HCT116 (cell line): ENCODE measurements at regions not wholly inside any gene's neighbourhood (a gene's known extent, or its start where the extent isn't known, plus 50 kb on each side); places are given as distances from the start of the nearest gene placed in this dataset.

Experiments
- ATAC-seq: fragments of 200-7000 bp; cut with Tn5 transposase; 2 replicates; pipeline ENCODE4 v1.9.1; 2020; ENCODE audit warnings: mild to moderate bottlenecking, moderate library complexity
- BruUV-seq: library from RNA; stranded (reverse); fragments of 400-500 nt; replicated peaks from 2 replicates; lab custom pipeline; 2021; lab: Mats Ljungman, UMichigan
- CTCF ChIA-PET: fragments of 300-600 bp; sonication (Branson Sonifier 250); formaldehyde crosslinking; loops from one replicate; lab custom pipeline; 2021; ENCODE audit warnings: antibody characterized with exemption; lab: Charles Lee
- POLR2A ChIA-PET: fragments of 300-600, 350-600 bp; sonication (Branson Sonifier 250); formaldehyde crosslinking; loops from one replicate; lab custom pipeline; 2021; ENCODE audit warnings: antibody characterized with exemption; lab: Charles Lee
- RAD21 ChIA-PET, 2 experiments: fragments of 300-600 bp; sonication (Branson Sonifier 250); formaldehyde crosslinking; loops; one replicate each; lab custom pipeline; 2023; ENCODE audit warnings: low total read pairs in 2 of 2; ENCODE audit not compliant: uncharacterized antibody in 2 of 2, unreplicated experiment in 2 of 2, low non-redundant PET in 1 of 2; lab: Charles Lee
- DNase-seq: peaks from one replicate; pipeline ENCODE4 v3.0.0-alpha.2; 2010; ENCODE audit warnings: low read depth, low spot score
- H2AFZ ChIP-seq: fragments of 200-600 bp; shearing (Covaris generic), sonication (generic); 2 replicates; pipeline ENCODE4 v1.6.1; 2017; ENCODE audit warnings: low read depth, mixed run types, mixed read lengths, antibody characterized with exemption, low read length; ENCODE audit not compliant: poor library complexity, severe bottlenecking
- H3K27ac ChIP-seq: 2 replicates; pipeline ENCODE4 v1.5.1; 2012; ENCODE audit warnings: low read depth, low read length
- H3K27me3 ChIP-seq: fragments of 200-600 bp; sonication (generic); 2 replicates; pipeline ENCODE4 v1.6.1; 2016; ENCODE audit warnings: mixed run types, low read length, mixed read lengths; ENCODE audit not compliant: insufficient read depth
- H3K36me3 ChIP-seq, 2 experiments: fragments of 200-500 bp in 1 of 2; fragments of 200-600 bp in 1 of 2; sonication (Bioruptor generic) in 1 of 2; sonication (generic) in 1 of 2; 2 replicates each; pipeline versions ENCODE4 v1.5.1 to v1.6.1; 2014 to 2016; ENCODE audit warnings: low read length in 2 of 2, inconsistent platforms in 1 of 2, mixed read lengths in 1 of 2, mixed run types in 1 of 2; ENCODE audit not compliant: insufficient read depth in 2 of 2, control insufficient read depth in 1 of 2
- H3K4me1 ChIP-seq, 2 experiments: fragments of 200-600 bp in 1 of 2; sonication (generic) in 1 of 2; 2 replicates each; pipeline versions ENCODE4 v1.5.1 to v1.6.1; 2012 to 2017; ENCODE audit warnings: low read length in 2 of 2, inconsistent platforms in 1 of 2, mild to moderate bottlenecking in 1 of 2, mixed read lengths in 1 of 2, mixed run types in 1 of 2, moderate library complexity in 1 of 2; ENCODE audit not compliant: insufficient read depth in 2 of 2, control insufficient read depth in 1 of 2
- H3K4me2 ChIP-seq: fragments of 200-600 bp; sonication (generic); 2 replicates; pipeline ENCODE4 v1.6.1; 2017; ENCODE audit warnings: mixed run types, low read length, mixed read lengths
- H3K4me3 ChIP-seq, 2 experiments: fragments of 200-600 bp in 1 of 2; sonication (generic) in 1 of 2; replicated peaks in 1 of 2; 2 replicates each; pipeline ENCODE4 v1.5.1; 2011 to 2016; ENCODE audit warnings: low read length in 2 of 2, control low read depth in 1 of 2, low read depth in 1 of 2, mild to moderate bottlenecking in 1 of 2, mixed read lengths in 1 of 2, mixed run types in 1 of 2
- H3K79me2 ChIP-seq: fragments of 200-600 bp; sonication (generic); 2 replicates; pipeline ENCODE4 v1.6.1; 2017; ENCODE audit warnings: mild to moderate bottlenecking, mixed run types, low read length, moderate library complexity, mixed read lengths; ENCODE audit not compliant: insufficient read depth
- H3K9ac ChIP-seq: fragments of 200-600 bp; sonication (generic); 2 replicates; pipeline ENCODE4 v1.6.1; 2016; ENCODE audit warnings: low read length, mixed read lengths
- H3K9me2 ChIP-seq: fragments of 200-600 bp; sonication (generic), shearing (Covaris generic); 2 replicates; pipeline ENCODE4 v1.6.1; 2017; ENCODE audit warnings: mixed run types, mild to moderate bottlenecking, moderate library complexity; ENCODE audit not compliant: insufficient read depth
- H3K9me3 ChIP-seq, 2 experiments: fragments of 200-500 bp in 1 of 2; fragments of 200-600 bp in 1 of 2; sonication (Bioruptor generic) in 1 of 2; sonication (generic) in 1 of 2; 2 replicates each; pipeline ENCODE4 v1.6.1; 2014 to 2017; ENCODE audit warnings: low read length in 2 of 2, mixed read lengths in 2 of 2, inconsistent platforms in 1 of 2, low read depth in 1 of 2, mild to moderate bottlenecking in 1 of 2, mixed run types in 1 of 2, moderate library complexity in 1 of 2; ENCODE audit not compliant: control insufficient read depth in 1 of 2, insufficient read depth in 1 of 2
- H4K20me1 ChIP-seq: fragments of 200-600 bp; sonication (generic), shearing (Covaris generic); 2 replicates; pipeline ENCODE4 v1.6.1; 2017; ENCODE audit warnings: mixed run types, mild to moderate bottlenecking, moderate library complexity; ENCODE audit not compliant: insufficient read depth
- CTCF ChIP-seq, 3 experiments: fragments of 200-600 bp in 1 of 3; sonication (generic) in 1 of 3; IDR thresholded peaks in 2 of 3; conservative IDR thresholded peaks in 1 of 3; 2 replicates each; pipeline ENCODE4 v1.5.1; 2012 to 2017; ENCODE audit warnings: low read depth in 2 of 3, low read length in 2 of 3, antibody characterized with exemption in 1 of 3, borderline replicate concordance in 1 of 3, control low read depth in 1 of 3, mild to moderate bottlenecking in 1 of 3, mixed read lengths in 1 of 3, mixed run types in 1 of 3, moderate library complexity in 1 of 3; ENCODE audit not compliant: insufficient read depth in 1 of 3
- JUND ChIP-seq: IDR thresholded peaks from 2 replicates; pipeline ENCODE4 v1.6.1; 2012
- POLR2A ChIP-seq: IDR thresholded peaks from 2 replicates; pipeline ENCODE4 v1.7.0; 2011; ENCODE audit warnings: borderline replicate concordance; ENCODE audit not compliant: insufficient read depth, insufficient read length; ENCODE audit errors: extremely low read depth
- POLR2AphosphoS5 ChIP-seq: IDR thresholded peaks from 2 replicates; pipeline ENCODE4 v1.6.1; 2011; ENCODE audit warnings: mild to moderate bottlenecking, low read depth, low read length, moderate library complexity
- RAD21 ChIP-seq: IDR thresholded peaks from 2 replicates; pipeline ENCODE4 v1.6.1; 2012; ENCODE audit warnings: low read depth, mild to moderate bottlenecking
- REST ChIP-seq: IDR thresholded peaks from 2 replicates; pipeline ENCODE4 v1.6.1; 2012; ENCODE audit warnings: low read depth
- SIN3A ChIP-seq: IDR thresholded peaks from 2 replicates; pipeline ENCODE4 v1.6.1; 2012; ENCODE audit warnings: low read depth
- intact Hi-C: fragments of 100-400 bp; cut with micrococcal nuclease; formaldehyde crosslinking; loops from 2 replicates; pipeline ENCODE4 v1.10.0; 2022

- TF ChIP-seq REST (no peak), JUND (peak; percentile 81), POLR2A (no peak)
Observed at GRCh38 chr4:154124539-154125255, 335.8 kb upstream of the SFRP2 start (continued).

GRCh38 chr4:154123897-154124296, 335.0 kb upstream of the SFRP2 start:
- H3K4me2 ChIP-seq = peak overlapping the region; percentile 60
- H4K20me1 ChIP-seq = no peaks in the 10 kb centered on the region
- DNase-seq = no peak
- no peaks in the 10 kb centered on the region for H3K9me2 ChIP-seq
- intact Hi-C loops = no loop called here
- H3K27me3 ChIP-seq = no peaks in the 10 kb centered on the region
- no peak overlapping the region for H3K4me3 ChIP-seq
- no peak overlapping the region for H2AFZ ChIP-seq
- no TSS peak for BruUV-seq
- no peak for ATAC-seq
- no peak overlapping the region for H3K9ac ChIP-seq
- TF ChIP-seq RAD21 (no peak), SIN3A (no peak), POLR2AphosphoS5 (no peak), CTCF (IDR thresholded peaks at IDR 0.05 in 2 of 3, conservative IDR thresholded peaks at IDR 0.05 in 1 of 3; ENCODE audit: borderline replicate concordance in 1 of 3, insufficient read depth in 1 of 3, low read depth in 2 of 3, low read length in 2 of 3) (no peak)
- TF ChIP-seq, all 23 proteins: peak for 0
- no peak overlapping the region for H3K27ac ChIP-seq
- no peaks in the 10 kb centered on the region for H3K79me2 ChIP-seq
- CTCF ChIA-PET = no interaction called here
- RAD21 ChIA-PET = no interaction called here
- POLR2A ChIA-PET = no interaction called here
- no peaks in the 10 kb centered on the region for H3K36me3 ChIP-seq
- peaks cover 0 to 26% of the 10 kb centered on the region in 2 experiments; a peak in 2 of 4 replicates for H3K4me1 ChIP-seq
- H3K9me3 ChIP-seq = no peaks in the 10 kb centered on the region
